HFFc6 (cell line): ENCODE measurements at regions not wholly inside any gene's neighbourhood (a gene's known extent, or its start where the extent isn't known, plus 50 kb on each side); places are given as distances from the start of the nearest gene placed in this dataset.

Experiments used
- DNase-seq: peaks from one replicate; pipeline ENCODE4 v3.0.0-alpha.2; 2018
- H3K27ac Mint-ChIP-seq: 2 replicates; pipeline ENCODE4 v1.8.0; 2020; ENCODE audit warnings: mild to moderate bottlenecking, mixed read lengths
- H3K27me3 Mint-ChIP-seq: 2 replicates; pipeline ENCODE4 v1.8.0; 2021; ENCODE audit warnings: mild to moderate bottlenecking, moderate library complexity, mixed read lengths; ENCODE audit not compliant: insufficient read depth
- H3K36me3 Mint-ChIP-seq: 2 replicates; pipeline ENCODE4 v1.8.0; 2021; ENCODE audit warnings: low read depth, mixed read lengths
- H3K4me1 Mint-ChIP-seq: 2 replicates; pipeline ENCODE4 v1.8.0; 2020; ENCODE audit warnings: low read depth, mixed read lengths
- H3K4me3 Mint-ChIP-seq: 2 replicates; pipeline ENCODE4 v1.8.0; 2020; ENCODE audit warnings: mild to moderate bottlenecking, moderate library complexity, mixed read lengths
- H3K9me3 Mint-ChIP-seq: 2 replicates; pipeline ENCODE4 v1.8.0; 2020; ENCODE audit warnings: mild to moderate bottlenecking, mixed read lengths
- CTCF ChIP-seq: fragments of 200-600 bp; sonication (generic); IDR thresholded peaks from 2 replicates; pipeline ENCODE4 v1.5.0; 2021; ENCODE audit warnings: antibody characterized with exemption, mild to moderate bottlenecking

- peaks cover 19% of the 10 kb centered on the region for H3K36me3 Mint-ChIP-seq
- H3K27ac Mint-ChIP-seq = no peak overlapping the region
- no peak for TF ChIP-seq CTCF
- peaks cover 16% of the 10 kb centered on the region for H3K9me3 Mint-ChIP-seq
- H3K4me1 Mint-ChIP-seq = no peaks in the 10 kb centered on the region
- H3K27me3 Mint-ChIP-seq = peaks cover 2% of the 10 kb centered on the region; the same call in 1 of the 2 replicates
- H3K4me3 Mint-ChIP-seq = no peak overlapping the region
- DNase-seq = no peak
Observed at GRCh38 chr1:170357750-170358149, 174.2 kb upstream of the GORAB start.

- Mint-ChIP-seq H3K36me3 (peaks cover 24% of the 10 kb centered on the region), H3K9me3 (peaks cover 16% of the 10 kb centered on the region), H3K27ac (no peak overlapping the region), H3K4me1 (no peaks in the 10 kb centered on the region), H3K4me3 (no peak overlapping the region), H3K27me3 (peaks cover 6% of the 10 kb centered on the region; the same call in 1 of the 2 replicates)
- no peak for TF ChIP-seq CTCF
- no peak for DNase-seq
Observed at GRCh38 chr1:170360601-170361000, 171.4 kb upstream of the GORAB start.

- Mint-ChIP-seq H3K36me3 (peaks cover 10% of the 10 kb centered on the region; the same call in 1 of the 2 replicates), H3K27ac (no peak overlapping the region), H3K9me3 (no peaks in the 10 kb centered on the region), H3K4me3 (no peak overlapping the region), H3K4me1 (no peaks in the 10 kb centered on the region), H3K27me3 (peaks cover 7% of the 10 kb centered on the region)
- DNase-seq = no peak
- TF ChIP-seq CTCF = no peak
Observed at GRCh38 chr1:170365331-170365730, 166.6 kb upstream of the GORAB start.

GRCh38 chr1:170366980-170367379, 165.0 kb upstream of the GORAB start:
- DNase-seq = no peak
- Mint-ChIP-seq H3K36me3 (peaks cover 10% of the 10 kb centered on the region; the same call in 1 of the 2 replicates), H3K4me1 (no peaks in the 10 kb centered on the region), H3K27ac (no peak overlapping the region), H3K9me3 (no peaks in the 10 kb centered on the region), H3K27me3 (peaks cover 7% of the 10 kb centered on the region), H3K4me3 (no peak overlapping the region)
- TF ChIP-seq CTCF = no peak

GRCh38 chr1:170367615-170368014, 164.4 kb upstream of the GORAB start:
- H3K9me3 Mint-ChIP-seq = no peaks in the 10 kb centered on the region
- peaks cover 10% of the 10 kb centered on the region; the same call in 1 of the 2 replicates for H3K36me3 Mint-ChIP-seq
- H3K4me1 Mint-ChIP-seq = no peaks in the 10 kb centered on the region
- DNase-seq = no peak
- H3K27ac Mint-ChIP-seq = no peak overlapping the region
- H3K27me3 Mint-ChIP-seq = peaks cover 7% of the 10 kb centered on the region
- no peak for TF ChIP-seq CTCF
- H3K4me3 Mint-ChIP-seq = no peak overlapping the region

- H3K4me1 Mint-ChIP-seq = no peaks in the 10 kb centered on the region
- peaks cover 10% of the 10 kb centered on the region; the same call in 1 of the 2 replicates for H3K36me3 Mint-ChIP-seq
- no peak for TF ChIP-seq CTCF
- H3K4me3 Mint-ChIP-seq = no peak overlapping the region
- DNase-seq = no peak
- H3K9me3 Mint-ChIP-seq = no peaks in the 10 kb centered on the region
- H3K27ac Mint-ChIP-seq = no peak overlapping the region
- peaks cover 4% of the 10 kb centered on the region for H3K27me3 Mint-ChIP-seq
Observed at GRCh38 chr1:170369000-170369399, 163.0 kb upstream of the GORAB start.
